HG03575 (cell line): ENCODE measurements at regions not wholly inside any gene's neighbourhood (a gene's known extent, or its start where the extent isn't known, plus 50 kb on each side); places are given as distances from the start of the nearest gene placed in this dataset.

Source experiments
- ATAC-seq: cut with Tn5 transposase; IDR thresholded peaks from one replicate; pipeline ENCODE4 v1.9.1; 2021; ENCODE audit not compliant: unreplicated experiment, insufficient number of reproducible peaks, low FRiP score; ENCODE audit errors: extremely low read depth

- no peak for ATAC-seq
These were observed 697.9 kb downstream of the MCTP2 start for GRCh38 chr15:94929282-94929681.

- ATAC-seq: no peak
These were observed 699.1 kb downstream of the MCTP2 start for GRCh38 chr15:94930441-94930840.

GRCh38 chr15:94930960-94931359, 699.6 kb downstream of the MCTP2 start:
- no peak for ATAC-seq

- no peak for ATAC-seq
These were observed 703.1 kb downstream of the MCTP2 start for GRCh38 chr15:94934440-94934839.

- no peak for ATAC-seq
These were observed 705.9 kb downstream of the MCTP2 start for GRCh38 chr15:94937242-94937641.

- no peak for ATAC-seq
These were observed 712.5 kb downstream of the MCTP2 start for GRCh38 chr15:94943888-94944287.

- ATAC-seq: no peak
These were observed 720.2 kb downstream of the MCTP2 start for GRCh38 chr15:94951538-94951937.

- ATAC-seq: no peak
These were observed 732.6 kb downstream of the MCTP2 start for GRCh38 chr15:94963953-94964352.

GRCh38 chr15:94965593-94965992, 734.2 kb downstream of the MCTP2 start:
- no peak for ATAC-seq

GRCh38 chr15:94968133-94968532, 736.8 kb downstream of the MCTP2 start:
- no peak for ATAC-seq

GRCh38 chr15:94970096-94970495, 738.7 kb downstream of the MCTP2 start:
- no peak for ATAC-seq

- no peak for ATAC-seq
These were observed 739.4 kb downstream of the MCTP2 start for GRCh38 chr15:94970802-94971201.

GRCh38 chr15:94972314-94972713, 741.0 kb downstream of the MCTP2 start:
- ATAC-seq: no peak

- ATAC-seq: no peak
These were observed 755.7 kb downstream of the MCTP2 start for GRCh38 chr15:94987085-94987484.

GRCh38 chr15:94991718-94992117, 760.4 kb downstream of the MCTP2 start:
- no peak for ATAC-seq

GRCh38 chr15:95009635-95010034, 778.3 kb downstream of the MCTP2 start:
- no peak for ATAC-seq

GRCh38 chr15:95013381-95013780, 782.0 kb downstream of the MCTP2 start:
- no peak for ATAC-seq

GRCh38 chr15:95016511-95017229, 785.3 kb downstream of the MCTP2 start:
- ATAC-seq: no peak

- ATAC-seq: no peak
These were observed 786.4 kb downstream of the MCTP2 start for GRCh38 chr15:95017666-95018328.

- peak; percentile 64 for ATAC-seq
These were observed 787.7 kb downstream of the MCTP2 start for GRCh38 chr15:95018888-95019545.
